Lower lobe of right lung (tissue), 2 donors: ENCODE measurements at regions not wholly inside any gene's neighbourhood (a gene's known extent, or its start where the extent isn't known, plus 50 kb on each side); places are given as distances from the start of the nearest gene placed in this dataset.
A peak's percentile ranks its signal among the peaks of the same experiment; 100 is the strongest.

Experiments used
- ATAC-seq, 2 donors: fragments of 200-7000 bp; cut with Tn5 transposase; one replicate each; pipeline ENCODE4 v1.9.1; 2020 to 2022; ENCODE audit warnings: mild to moderate bottlenecking in 2 of 2, moderate library complexity in 2 of 2
- DNase-seq: peaks from one replicate; pipeline ENCODE4 v3.0.0-alpha.2; 2020
- H3K27ac ChIP-seq: fragments of 200-600 bp; one replicate; pipeline ENCODE4 v1.8.0; 2022
- H3K27me3 ChIP-seq: fragments of 200-600 bp; one replicate; pipeline ENCODE4 v1.8.0; 2022; ENCODE audit warnings: low read depth
- H3K36me3 ChIP-seq: fragments of 200-600 bp; one replicate; pipeline ENCODE4 v1.8.0; 2022; ENCODE audit warnings: mild to moderate bottlenecking
- H3K4me1 ChIP-seq: fragments of 200-600 bp; one replicate; pipeline ENCODE4 v1.8.0; 2022
- H3K4me3 ChIP-seq: fragments of 200-600 bp; one replicate; pipeline ENCODE4 v1.8.0; 2022; ENCODE audit warnings: mild to moderate bottlenecking
- H3K9me3 ChIP-seq: fragments of 200-600 bp; one replicate; pipeline ENCODE4 v1.8.0; 2022
- intact Hi-C: fragments of 100-400 bp; cut with DNase I; formaldehyde crosslinking; loops from one replicate; pipeline ENCODE4 v1.11.0; 2022
- TF ChIP-seq, protein P1 (sequence below): fragments of 200-600 bp; IDR thresholded peaks from one replicate; pipeline ENCODE4 v1.8.0; 2022; ENCODE audit warnings: antibody characterized with exemption, mild to moderate bottlenecking
- donor health status: DM: no; HTN: yes; CAD: no; lungs with severe emphysema.

DNA sequence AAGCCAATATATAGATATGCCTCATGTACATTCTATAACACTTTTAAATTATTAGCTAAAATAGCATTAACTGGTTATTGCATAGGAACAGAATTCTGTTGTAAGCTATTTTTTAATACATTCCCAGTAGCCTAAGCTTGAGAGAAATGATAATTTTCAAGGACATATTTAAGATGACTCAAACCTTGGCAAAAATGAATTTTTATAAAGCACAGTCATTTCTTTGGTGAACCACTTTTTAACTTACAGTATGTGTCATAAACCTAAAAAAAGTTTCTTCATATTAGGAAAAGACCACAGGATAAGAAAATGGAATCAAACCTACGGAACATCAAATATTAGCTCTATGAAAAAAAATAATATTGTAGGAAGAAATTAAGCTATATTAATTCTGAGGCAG, 986.3 kb downstream of the STIM2 start:
- intact Hi-C loops: no loop called here
- no peak for ATAC-seq

DNA sequence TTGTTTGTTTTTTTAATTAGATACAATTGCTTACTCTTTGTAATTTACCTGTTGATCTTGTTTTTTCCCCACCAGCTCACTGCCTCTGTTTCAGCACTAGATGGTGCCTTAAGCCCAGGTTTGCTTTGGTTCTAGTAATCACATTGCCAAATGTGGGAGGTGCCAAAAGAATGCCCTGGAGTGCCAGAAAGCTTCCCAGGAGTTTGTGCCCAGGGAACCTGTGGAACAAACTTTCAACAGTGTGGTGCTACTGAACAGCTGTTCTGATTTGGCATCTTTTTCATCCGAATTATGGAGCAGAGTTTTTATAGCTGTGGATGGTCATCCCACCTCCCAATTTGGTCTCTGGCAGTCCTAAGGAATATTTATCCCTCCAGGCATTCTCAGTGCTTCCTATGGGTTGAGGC, 1000.7 kb downstream of the STIM2 start:
- DNase-seq (no peak), ATAC-seq (peak; percentile 53 to 76)
- Histone ChIP-seq H3K27me3 (no peaks in the 10 kb centered on the region), H3K27ac (no peak overlapping the region), H3K36me3 (no peaks in the 10 kb centered on the region), H3K9me3 (no peaks in the 10 kb centered on the region), H3K4me3 (no peak overlapping the region), H3K4me1 (no peaks in the 10 kb centered on the region)
- TF ChIP-seq, protein P1, sequence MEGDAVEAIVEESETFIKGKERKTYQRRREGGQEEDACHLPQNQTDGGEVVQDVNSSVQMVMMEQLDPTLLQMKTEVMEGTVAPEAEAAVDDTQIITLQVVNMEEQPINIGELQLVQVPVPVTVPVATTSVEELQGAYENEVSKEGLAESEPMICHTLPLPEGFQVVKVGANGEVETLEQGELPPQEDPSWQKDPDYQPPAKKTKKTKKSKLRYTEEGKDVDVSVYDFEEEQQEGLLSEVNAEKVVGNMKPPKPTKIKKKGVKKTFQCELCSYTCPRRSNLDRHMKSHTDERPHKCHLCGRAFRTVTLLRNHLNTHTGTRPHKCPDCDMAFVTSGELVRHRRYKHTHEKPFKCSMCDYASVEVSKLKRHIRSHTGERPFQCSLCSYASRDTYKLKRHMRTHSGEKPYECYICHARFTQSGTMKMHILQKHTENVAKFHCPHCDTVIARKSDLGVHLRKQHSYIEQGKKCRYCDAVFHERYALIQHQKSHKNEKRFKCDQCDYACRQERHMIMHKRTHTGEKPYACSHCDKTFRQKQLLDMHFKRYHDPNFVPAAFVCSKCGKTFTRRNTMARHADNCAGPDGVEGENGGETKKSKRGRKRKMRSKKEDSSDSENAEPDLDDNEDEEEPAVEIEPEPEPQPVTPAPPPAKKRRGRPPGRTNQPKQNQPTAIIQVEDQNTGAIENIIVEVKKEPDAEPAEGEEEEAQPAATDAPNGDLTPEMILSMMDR: peak; percentile 34
- intact Hi-C loops: no loop called here

More for the DNA sequence above, 986.3 kb downstream of the STIM2 start:
- Histone ChIP-seq H3K36me3 (no peaks in the 10 kb centered on the region), H3K27me3 (no peaks in the 10 kb centered on the region), H3K4me1 (no peaks in the 10 kb centered on the region), H3K27ac (no peak overlapping the region), H3K4me3 (no peak overlapping the region), H3K9me3 (no peaks in the 10 kb centered on the region)
- no peak for DNase-seq
- TF ChIP-seq, protein P1: no peak

DNA sequence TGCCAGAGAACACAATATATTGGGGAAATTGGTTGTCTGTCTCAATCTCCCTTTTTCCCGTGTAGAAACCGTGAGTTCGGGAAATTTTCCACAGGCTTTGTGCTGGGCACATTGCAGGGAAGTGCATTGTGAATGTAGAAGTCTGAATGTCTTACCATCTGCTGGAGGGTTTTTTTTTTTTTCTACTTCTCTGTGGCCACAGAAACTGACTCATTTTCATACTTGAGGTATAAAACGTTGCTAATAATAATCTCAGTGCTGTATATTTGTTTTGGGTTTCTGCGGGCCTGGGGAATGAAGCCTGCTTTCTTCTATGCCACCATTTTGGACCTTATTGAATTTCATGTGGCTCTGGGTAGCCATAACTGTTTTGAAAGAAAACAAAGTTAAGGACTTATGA, 1001.2 kb downstream of the STIM2 start:
- Histone ChIP-seq H3K4me1 (no peaks in the 10 kb centered on the region), H3K27me3 (no peaks in the 10 kb centered on the region), H3K36me3 (no peaks in the 10 kb centered on the region), H3K4me3 (no peak overlapping the region), H3K27ac (no peak overlapping the region), H3K9me3 (no peaks in the 10 kb centered on the region)
- intact Hi-C loops: no loop called here
- TF ChIP-seq, protein P1: no peak
- DNase-seq (no peak), ATAC-seq (no peak)

DNA sequence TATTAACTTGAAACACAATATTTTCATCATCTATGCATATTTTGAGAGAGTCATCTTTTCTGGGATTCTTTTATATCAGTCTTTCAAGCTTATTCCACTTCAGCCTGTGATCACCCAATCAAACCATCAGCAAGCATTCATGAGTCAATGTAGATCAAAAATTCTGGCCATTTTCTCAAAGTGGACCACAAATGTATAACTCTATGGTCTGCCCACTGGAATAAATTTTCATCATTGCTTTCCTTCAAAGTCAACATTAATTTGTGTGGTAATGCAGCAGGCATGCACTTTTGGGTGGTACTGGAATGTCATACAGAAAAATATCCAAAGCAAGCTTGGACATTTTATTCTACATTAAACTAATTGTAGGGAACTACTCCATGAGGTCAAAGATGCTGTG, 1013.0 kb downstream of the STIM2 start:
- intact Hi-C loops: no loop called here
- H3K4me3 ChIP-seq: no peak overlapping the region
- ATAC-seq: no peak

DNA sequence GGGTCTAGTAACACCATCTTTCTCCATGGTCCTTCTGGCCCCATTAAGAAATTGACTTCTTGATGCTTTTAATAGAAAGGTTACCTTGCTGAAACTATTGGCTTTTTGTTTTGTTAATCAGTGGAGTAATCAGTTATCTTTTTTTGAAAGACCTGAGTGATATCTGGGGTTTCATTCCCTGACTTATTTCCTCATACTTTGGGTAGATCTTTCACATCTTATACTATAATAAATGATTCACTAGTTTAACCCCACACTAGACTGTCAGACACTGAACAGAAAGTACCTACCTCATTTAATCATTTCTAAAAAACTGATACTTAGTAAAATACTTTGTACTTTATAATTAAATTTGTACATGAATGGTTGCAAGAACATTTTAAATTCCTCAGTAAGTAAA, 1021.1 kb downstream of the STIM2 start:
- Histone ChIP-seq H3K27me3 (no peaks in the 10 kb centered on the region), H3K9me3 (no peaks in the 10 kb centered on the region), H3K4me1 (no peaks in the 10 kb centered on the region), H3K27ac (no peak overlapping the region), H3K4me3 (no peak overlapping the region), H3K36me3 (no peaks in the 10 kb centered on the region)
- ATAC-seq: no peak
- intact Hi-C loops: no loop called here
- DNase-seq: no peak
- TF ChIP-seq, protein P1: no peak

More for the DNA sequence above, 1013.0 kb downstream of the STIM2 start:
- Histone ChIP-seq H3K36me3 (no peaks in the 10 kb centered on the region), H3K9me3 (no peaks in the 10 kb centered on the region), H3K27me3 (no peaks in the 10 kb centered on the region), H3K4me1 (no peaks in the 10 kb centered on the region), H3K27ac (no peak overlapping the region)
- DNase-seq: no peak
- TF ChIP-seq, protein P1: no peak

DNA sequence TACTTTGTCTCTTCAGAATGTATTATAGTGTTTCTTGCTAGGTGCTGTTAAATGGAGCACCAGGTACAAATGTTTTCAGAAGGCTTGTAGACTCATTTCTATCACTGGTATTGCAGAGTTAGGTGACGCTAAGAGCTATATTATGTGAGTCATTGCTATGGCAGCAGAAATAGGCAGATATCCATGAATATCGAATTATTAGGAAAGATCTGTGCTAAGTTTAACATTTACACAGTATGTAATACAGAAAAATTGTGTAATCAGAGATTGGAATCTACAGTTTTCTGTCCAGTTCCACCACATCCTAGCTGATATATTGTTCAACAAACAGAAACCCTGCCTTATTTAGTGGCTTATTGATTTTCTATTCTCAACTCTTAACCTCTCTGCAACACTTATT, 1025.5 kb downstream of the STIM2 start:
- Histone ChIP-seq H3K27me3 (no peaks in the 10 kb centered on the region), H3K4me1 (no peaks in the 10 kb centered on the region), H3K27ac (no peak overlapping the region), H3K9me3 (no peaks in the 10 kb centered on the region), H3K36me3 (no peaks in the 10 kb centered on the region), H3K4me3 (no peak overlapping the region)
- ATAC-seq (no peak), DNase-seq (no peak)
- TF ChIP-seq, protein P1: no peak
- intact Hi-C loops: no loop called here
